RWPE2 (cell line): ENCODE measurements at regions not wholly inside any gene's neighbourhood (a gene's known extent, or its start where the extent isn't known, plus 50 kb on each side); places are given as distances from the start of the nearest gene placed in this dataset.

Experiments
- ATAC-seq: fragments of 200-7000 bp; cut with Tn5 transposase; 3 replicates; pipeline ENCODE4 v1.9.1; 2021; ENCODE audit warnings: low read depth
- DNase-seq: peaks from one replicate; pipeline ENCODE4 v3.0.0-alpha.2; 2020; ENCODE audit warnings: low spot score
- H3K27ac ChIP-seq: fragments of 450-650 bp; 2 replicates; pipeline ENCODE4 v1.5.1; 2017; ENCODE audit warnings: mild to moderate bottlenecking; ENCODE audit not compliant: poor library complexity, severe bottlenecking
- H3K27me3 ChIP-seq: fragments of 250-450 bp; sonication (Bioruptor Pico); 2 replicates; pipeline ENCODE4 v1.5.1; 2021; ENCODE audit warnings: mild to moderate bottlenecking, moderate library complexity; ENCODE audit not compliant: insufficient read depth, poor library complexity, severe bottlenecking
- H3K36me3 ChIP-seq: fragments of 250-450 bp; sonication (Bioruptor Pico); 2 replicates; pipeline ENCODE4 v1.5.1; 2020; ENCODE audit warnings: low read depth, mild to moderate bottlenecking, moderate library complexity
- H3K4me1 ChIP-seq: fragments of 250-450 bp; sonication (Bioruptor Pico); 2 replicates; pipeline ENCODE4 v1.5.1; 2021; ENCODE audit warnings: mild to moderate bottlenecking, moderate library complexity; ENCODE audit not compliant: insufficient read depth, poor library complexity, severe bottlenecking
- H3K4me3 ChIP-seq: fragments of 250-450 bp; sonication (Bioruptor Pico); 2 replicates; pipeline ENCODE4 v1.5.1; 2021; ENCODE audit warnings: mild to moderate bottlenecking, moderate library complexity; ENCODE audit not compliant: severe bottlenecking
- H3K9me3 ChIP-seq: fragments of 250-450 bp; sonication (Bioruptor Pico); 2 replicates; pipeline ENCODE4 v1.5.1; 2021; ENCODE audit warnings: mild to moderate bottlenecking, moderate library complexity; ENCODE audit not compliant: severe bottlenecking
- TF ChIP-seq, protein P1 (sequence below): fragments of 450-650 bp; IDR thresholded peaks from one replicate; pipeline ENCODE4 v1.5.1; 2017; ENCODE audit warnings: mild to moderate bottlenecking, moderate library complexity; ENCODE audit not compliant: poor library complexity, severe bottlenecking

DNA sequence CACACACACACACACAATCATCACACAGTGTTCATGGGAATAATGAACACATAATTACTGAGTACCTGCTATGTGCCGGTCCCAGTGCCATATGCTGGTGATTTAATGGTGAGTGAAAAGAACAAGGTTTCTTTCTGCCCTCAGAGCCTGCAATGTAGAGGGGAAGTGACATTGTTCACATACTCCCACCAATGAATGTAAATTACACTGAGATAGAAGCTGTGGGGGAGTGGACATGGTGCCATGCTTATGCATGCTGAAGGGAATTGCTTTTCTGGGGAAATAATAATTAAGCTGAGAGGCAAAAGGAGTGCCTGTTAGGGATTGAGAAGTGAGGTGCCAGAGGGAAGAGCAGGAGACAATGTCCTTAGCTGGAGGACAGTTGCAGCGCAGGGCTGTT lies 175.1 kb downstream of the MFSD1 start:
- Histone ChIP-seq H3K9me3 (no peaks in the 10 kb centered on the region), H3K4me3 (no peak overlapping the region), H3K27me3 (no peaks in the 10 kb centered on the region), H3K4me1 (no peaks in the 10 kb centered on the region), H3K27ac (no peak overlapping the region), H3K36me3 (no peaks in the 10 kb centered on the region)
- TF ChIP-seq, protein P1, sequence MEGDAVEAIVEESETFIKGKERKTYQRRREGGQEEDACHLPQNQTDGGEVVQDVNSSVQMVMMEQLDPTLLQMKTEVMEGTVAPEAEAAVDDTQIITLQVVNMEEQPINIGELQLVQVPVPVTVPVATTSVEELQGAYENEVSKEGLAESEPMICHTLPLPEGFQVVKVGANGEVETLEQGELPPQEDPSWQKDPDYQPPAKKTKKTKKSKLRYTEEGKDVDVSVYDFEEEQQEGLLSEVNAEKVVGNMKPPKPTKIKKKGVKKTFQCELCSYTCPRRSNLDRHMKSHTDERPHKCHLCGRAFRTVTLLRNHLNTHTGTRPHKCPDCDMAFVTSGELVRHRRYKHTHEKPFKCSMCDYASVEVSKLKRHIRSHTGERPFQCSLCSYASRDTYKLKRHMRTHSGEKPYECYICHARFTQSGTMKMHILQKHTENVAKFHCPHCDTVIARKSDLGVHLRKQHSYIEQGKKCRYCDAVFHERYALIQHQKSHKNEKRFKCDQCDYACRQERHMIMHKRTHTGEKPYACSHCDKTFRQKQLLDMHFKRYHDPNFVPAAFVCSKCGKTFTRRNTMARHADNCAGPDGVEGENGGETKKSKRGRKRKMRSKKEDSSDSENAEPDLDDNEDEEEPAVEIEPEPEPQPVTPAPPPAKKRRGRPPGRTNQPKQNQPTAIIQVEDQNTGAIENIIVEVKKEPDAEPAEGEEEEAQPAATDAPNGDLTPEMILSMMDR, result no peak
- ATAC-seq, result no peak
- no peak for DNase-seq

DNA sequence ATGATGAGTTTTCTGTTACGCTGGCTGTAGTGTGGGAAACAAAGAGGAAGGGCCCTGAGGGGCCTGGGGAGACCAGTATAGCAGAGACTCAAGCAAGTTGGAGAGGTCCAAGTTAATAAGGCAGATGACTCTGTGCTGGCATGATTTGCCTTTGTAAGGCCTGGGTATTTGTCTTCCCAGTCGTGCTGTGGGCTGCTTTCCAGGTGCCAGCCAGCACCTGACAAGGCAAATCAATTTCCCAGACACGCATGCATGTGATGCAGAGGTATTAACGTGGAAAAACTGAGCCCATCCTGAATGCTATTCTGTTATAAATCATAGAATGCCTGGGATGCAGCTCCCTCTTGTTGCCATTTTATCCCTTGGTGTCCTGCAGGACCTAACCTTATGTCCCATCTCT lies 175.6 kb downstream of the MFSD1 start:
- Histone ChIP-seq H3K36me3 (no peaks in the 10 kb centered on the region), H3K9me3 (no peaks in the 10 kb centered on the region), H3K4me1 (no peaks in the 10 kb centered on the region), H3K27ac (no peak overlapping the region), H3K4me3 (no peak overlapping the region), H3K27me3 (no peaks in the 10 kb centered on the region)
- TF ChIP-seq, protein P1, result no peak
- DNase-seq (no peak), ATAC-seq (no peak)

DNA sequence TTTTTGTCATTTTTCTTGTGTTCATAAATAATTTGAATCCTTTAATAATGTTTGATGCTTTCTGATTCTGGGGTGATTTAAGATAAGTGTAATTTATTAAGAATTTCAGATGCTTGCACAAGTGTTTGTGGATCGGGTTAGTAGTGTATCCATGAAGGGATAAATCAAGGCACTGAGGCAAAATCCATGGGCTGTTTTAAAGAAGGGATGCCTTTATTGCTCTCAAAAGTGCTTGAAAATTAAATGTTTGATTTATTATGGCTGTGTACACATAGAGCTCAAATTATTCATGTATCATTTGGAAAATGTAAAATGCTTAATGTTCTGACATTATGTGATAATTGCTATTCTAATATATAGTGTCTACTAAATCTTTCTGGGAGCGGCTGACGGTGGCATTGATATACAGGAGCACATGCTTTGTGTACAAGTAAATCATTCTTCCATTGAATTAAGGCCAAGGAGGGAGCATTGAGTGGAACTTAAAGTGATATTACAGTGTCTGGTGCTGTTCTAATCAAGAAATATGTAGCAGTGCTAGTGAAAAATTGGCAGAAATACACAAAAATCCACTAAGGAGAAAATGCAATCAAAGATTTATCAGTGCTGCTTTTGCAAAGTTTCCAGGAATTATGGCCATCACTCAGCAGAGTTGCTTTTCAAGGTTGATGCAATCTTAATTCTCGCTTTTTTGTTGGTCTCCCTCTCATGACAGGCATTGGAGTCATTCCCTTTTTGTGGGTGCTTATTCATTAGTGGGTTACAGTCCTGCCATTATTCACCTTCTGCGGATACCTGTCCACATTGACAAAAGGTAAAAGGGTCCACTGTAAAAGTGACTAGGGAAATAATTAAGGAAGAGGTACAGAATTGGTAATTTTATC lies 181.6 kb downstream of the MFSD1 start:
- H3K4me3 ChIP-seq, result no peak overlapping the region
- ATAC-seq (no peak), DNase-seq (no peak)
- no peaks in the 10 kb centered on the region for H3K36me3 ChIP-seq
- H3K27ac ChIP-seq, result no peak overlapping the region
- H3K9me3 ChIP-seq, result peaks cover 3% of the 10 kb centered on the region
- TF ChIP-seq, protein P1, result no peak
- H3K27me3 ChIP-seq, result no peaks in the 10 kb centered on the region
- no peaks in the 10 kb centered on the region for H3K4me1 ChIP-seq

DNA sequence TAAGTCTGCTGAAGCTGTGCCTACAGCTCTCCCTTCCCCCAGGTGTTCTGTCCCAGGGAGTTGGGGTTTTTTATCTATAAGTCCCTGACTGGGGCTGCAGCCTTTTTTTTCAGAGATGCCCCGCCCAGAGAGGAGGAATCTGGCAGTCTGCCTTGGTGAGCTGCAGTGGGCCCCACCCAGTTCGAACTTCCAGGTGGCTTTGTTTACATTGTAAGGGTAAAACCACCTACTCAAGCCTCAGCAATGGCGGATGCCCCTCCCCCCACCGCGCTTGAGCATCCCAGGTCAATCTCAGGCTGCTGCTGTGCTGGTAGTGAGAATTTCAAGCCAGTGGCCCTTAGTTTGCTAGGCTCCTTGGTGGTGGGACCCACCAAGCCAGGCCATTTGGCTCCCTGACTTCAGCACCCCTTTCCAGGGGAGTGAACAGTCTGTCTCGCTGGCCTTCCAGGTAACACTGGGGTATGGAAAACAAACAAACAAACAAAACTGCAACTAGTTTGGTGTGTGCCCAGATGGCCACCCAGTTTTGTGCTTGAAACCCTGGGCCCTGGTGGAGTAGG lies 189.4 kb downstream of the MFSD1 start:
- Histone ChIP-seq H3K27me3 (no peaks in the 10 kb centered on the region), H3K27ac (no peak overlapping the region), H3K9me3 (peaks cover 3% of the 10 kb centered on the region), H3K36me3 (no peaks in the 10 kb centered on the region), H3K4me1 (peaks cover 12% of the 10 kb centered on the region), H3K4me3 (no peak overlapping the region)
- TF ChIP-seq, protein P1, result no peak
- ATAC-seq (peak; percentile 81), DNase-seq (peak; percentile 71)

DNA sequence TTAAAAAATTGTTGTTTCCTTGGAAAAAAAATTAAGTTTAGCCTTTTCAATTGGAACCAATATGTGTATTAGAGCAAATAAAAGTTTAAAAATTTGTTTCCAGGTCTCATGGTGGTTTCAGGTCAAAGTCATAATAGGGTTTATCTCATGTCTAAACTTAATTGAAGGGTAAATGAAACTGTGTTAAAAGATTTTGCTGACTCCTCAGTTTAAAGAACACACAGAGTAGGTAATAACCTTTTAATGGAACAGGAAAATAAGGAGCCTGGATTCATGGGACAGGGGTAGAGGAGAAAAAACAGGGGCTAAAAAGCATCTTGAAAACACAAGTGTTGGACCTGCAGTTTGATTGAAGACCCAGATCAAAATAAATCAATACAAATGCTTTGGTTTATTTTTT lies 190.6 kb downstream of the MFSD1 start:
- Histone ChIP-seq H3K4me3 (no peak overlapping the region), H3K36me3 (no peaks in the 10 kb centered on the region), H3K9me3 (no peaks in the 10 kb centered on the region), H3K27ac (no peak overlapping the region), H3K27me3 (no peaks in the 10 kb centered on the region), H3K4me1 (peaks cover 12% of the 10 kb centered on the region)
- DNase-seq, result no peak
- TF ChIP-seq, protein P1, result no peak
- ATAC-seq, result no peak
